Nephron progenitor cell (in vitro differentiated cells): ENCODE measurements at regions not wholly inside any gene's neighbourhood (a gene's known extent, or its start where the extent isn't known, plus 50 kb on each side); places are given as distances from the start of the nearest gene placed in this dataset.

Experiments used
- DNase-seq: peaks from one replicate; pipeline ENCODE4 v3.0.0; 2021
- H3K27ac Mint-ChIP-seq: 2 replicates; pipeline ENCODE4 v1.8.0; 2021; ENCODE audit warnings: mild to moderate bottlenecking, moderate library complexity, mixed read lengths
- H3K27me3 Mint-ChIP-seq: 2 replicates; pipeline ENCODE4 v1.8.0; 2021; ENCODE audit warnings: mild to moderate bottlenecking, low read depth, mixed read lengths; ENCODE audit not compliant: poor library complexity
- H3K36me3 Mint-ChIP-seq: 2 replicates; pipeline ENCODE4 v1.8.0; 2021; ENCODE audit warnings: low read depth, mixed read lengths
- H3K4me1 Mint-ChIP-seq: 2 replicates; pipeline ENCODE4 v1.8.0; 2021; ENCODE audit warnings: mixed read lengths
- H3K4me3 Mint-ChIP-seq: 2 replicates; pipeline ENCODE4 v1.8.0; 2021; ENCODE audit warnings: mild to moderate bottlenecking, moderate library complexity, mixed read lengths
- H3K9me3 Mint-ChIP-seq: 2 replicates; pipeline ENCODE4 v1.8.0; 2021; ENCODE audit warnings: mild to moderate bottlenecking, moderate library complexity, mixed read lengths
- CTCF ChIP-seq: fragments of 200-600 bp; sonication (generic); IDR thresholded peaks from 2 replicates; pipeline ENCODE4 v1.5.0; 2021; ENCODE audit warnings: antibody characterized with exemption

GRCh38 chr2:121881950-121882349 is 126.5 kb downstream of the TSN start:
- TF ChIP-seq CTCF = no peak
- Mint-ChIP-seq H3K4me3 (no peak overlapping the region), H3K36me3 (no peaks in the 10 kb centered on the region), H3K27me3 (peaks cover 9% of the 10 kb centered on the region), H3K4me1 (peaks cover 11% of the 10 kb centered on the region), H3K27ac (no peak overlapping the region), H3K9me3 (peaks cover 27% of the 10 kb centered on the region)
- no peak for DNase-seq

GRCh38 chr2:121884078-121884477 is 128.6 kb downstream of the TSN start:
- H3K36me3 Mint-ChIP-seq = no peaks in the 10 kb centered on the region
- H3K4me1 Mint-ChIP-seq = peaks cover 16% of the 10 kb centered on the region
- no peak overlapping the region for H3K4me3 Mint-ChIP-seq
- H3K9me3 Mint-ChIP-seq = peaks cover 14% of the 10 kb centered on the region
- no peak for DNase-seq
- no peak overlapping the region for H3K27ac Mint-ChIP-seq
- no peak for TF ChIP-seq CTCF
- H3K27me3 Mint-ChIP-seq = peaks cover 15% of the 10 kb centered on the region

GRCh38 chr2:121884511-121884921 is 129.1 kb downstream of the TSN start:
- no peak for TF ChIP-seq CTCF
- peaks cover 15% of the 10 kb centered on the region for H3K27me3 Mint-ChIP-seq
- no peak overlapping the region for H3K27ac Mint-ChIP-seq
- peaks cover 16% of the 10 kb centered on the region for H3K4me1 Mint-ChIP-seq
- no peaks in the 10 kb centered on the region for H3K36me3 Mint-ChIP-seq
- H3K4me3 Mint-ChIP-seq = no peak overlapping the region
- peaks cover 10% of the 10 kb centered on the region for H3K9me3 Mint-ChIP-seq
- DNase-seq = no peak

- peak overlapping the region; percentile 15 for H3K27ac Mint-ChIP-seq
- H3K4me1 Mint-ChIP-seq = peaks cover 21% of the 10 kb centered on the region
- no peak overlapping the region for H3K4me3 Mint-ChIP-seq
- no peak for TF ChIP-seq CTCF
- H3K36me3 Mint-ChIP-seq = no peaks in the 10 kb centered on the region
- H3K27me3 Mint-ChIP-seq = peaks cover 12% of the 10 kb centered on the region
- no peak for DNase-seq
- H3K9me3 Mint-ChIP-seq = peaks cover 4% of the 10 kb centered on the region
Observed at GRCh38 chr2:121886059-121886458, 130.6 kb downstream of the TSN start.

GRCh38 chr2:121887513-121888188 is 132.2 kb downstream of the TSN start:
- H3K4me1 Mint-ChIP-seq = peaks cover 21% of the 10 kb centered on the region
- no peak for DNase-seq
- H3K9me3 Mint-ChIP-seq = peaks cover 9% of the 10 kb centered on the region
- no peak overlapping the region for H3K27ac Mint-ChIP-seq
- no peak overlapping the region for H3K4me3 Mint-ChIP-seq
- H3K36me3 Mint-ChIP-seq = no peaks in the 10 kb centered on the region
- H3K27me3 Mint-ChIP-seq = peaks cover 9% of the 10 kb centered on the region
- TF ChIP-seq CTCF = no peak

GRCh38 chr2:121888189-121888557 is 132.7 kb downstream of the TSN start:
- Mint-ChIP-seq H3K27me3 (peaks cover 9% of the 10 kb centered on the region), H3K27ac (no peak overlapping the region), H3K4me3 (no peak overlapping the region), H3K4me1 (peaks cover 21% of the 10 kb centered on the region), H3K9me3 (peaks cover 9% of the 10 kb centered on the region), H3K36me3 (no peaks in the 10 kb centered on the region)
- DNase-seq = peak; percentile 37
- TF ChIP-seq CTCF = peak; percentile 51
